H1 (cell line): ENCODE measurements at regions not wholly inside any gene's neighbourhood (a gene's known extent, or its start where the extent isn't known, plus 50 kb on each side); places are given as distances from the start of the nearest gene placed in this dataset.

Experiments
- CTCF ChIA-PET: fragments of 300-600 bp; sonication (Branson Sonifier 250); formaldehyde crosslinking; loops from one replicate; lab custom pipeline; 2021; ENCODE audit not compliant: partially characterized antibody; lab: Charles Lee
- POLR2A ChIA-PET: fragments of 300-600 bp; sonication (Branson Sonifier 250); formaldehyde crosslinking; loops from one replicate; lab custom pipeline; 2021; ENCODE audit warnings: inconsistent platforms; ENCODE audit not compliant: partially characterized antibody; lab: Charles Lee
- DNase-seq, 2 experiments: peaks; one replicate each; pipeline versions ENCODE4 v3.0.0 to v3.0.0-alpha.2; 2010 to 2022; ENCODE audit warnings: low spot score in 2 of 2, low read depth in 1 of 2, mixed read lengths in 1 of 2
- FAIRE-seq: peaks from 2 replicates; lab custom pipeline; 2011; peaks lifted over from hg19 to GRCh38; lab: Jason Lieb, UNC
- H2AFZ ChIP-seq: 2 replicates; pipeline ENCODE4 v1.8.1; 2012; ENCODE audit warnings: low read length, inconsistent platforms
- H2AK5ac ChIP-seq: 2 replicates; pipeline ENCODE4 v1.6.1; 2013; ENCODE audit warnings: low read depth, low read length
- H2BK120ac ChIP-seq: replicated peaks from 2 replicates; pipeline ENCODE3; 2013; ENCODE audit warnings: low read depth, low read length, inconsistent platforms
- H2BK12ac ChIP-seq: 2 replicates; pipeline ENCODE4 v1.6.1; 2013; ENCODE audit warnings: low read depth, low read length
- H2BK15ac ChIP-seq: 2 replicates; pipeline ENCODE4 v1.6.1; 2013; ENCODE audit warnings: low read length
- H2BK20ac ChIP-seq: 2 replicates; pipeline ENCODE4 v1.6.1; 2013; ENCODE audit warnings: low read length
- H2BK5ac ChIP-seq: 2 replicates; pipeline ENCODE4 v1.6.1; 2013; ENCODE audit warnings: low read depth, low read length
- H3K14ac ChIP-seq: 2 replicates; pipeline ENCODE4 v1.6.1; 2013; ENCODE audit warnings: inconsistent platforms; ENCODE audit not compliant: insufficient read length
- H3K18ac ChIP-seq: 2 replicates; pipeline ENCODE4 v1.6.1; 2013; ENCODE audit warnings: low read length; ENCODE audit errors: extremely low read depth
- H3K23ac ChIP-seq: 2 replicates; pipeline ENCODE4 v1.6.1; 2013; ENCODE audit warnings: inconsistent platforms; ENCODE audit not compliant: insufficient read length
- H3K23me2 ChIP-seq: 2 replicates; pipeline ENCODE4 v1.6.1; 2013; ENCODE audit warnings: low read depth, low read length
- H3K27ac ChIP-seq: 2 replicates; pipeline ENCODE4 v1.6.1; 2011; ENCODE audit warnings: low read depth, low read length, inconsistent platforms
- H3K27me3 ChIP-seq, 4 experiments: replicated peaks in 1 of 4; 1 replicate in 1 of 4; 2 replicates in 3 of 4; pipeline versions ENCODE4 v1.6.1 to v1.8.1; 2011 to 2013; ENCODE audit warnings: low read length in 3 of 4, mild to moderate bottlenecking in 3 of 4, inconsistent platforms in 2 of 4, mixed read lengths in 2 of 4, moderate library complexity in 1 of 4; ENCODE audit not compliant: control insufficient read depth in 3 of 4, insufficient read depth in 3 of 4; ENCODE audit errors: extremely low read depth in 1 of 4
- H3K36me3 ChIP-seq, 4 experiments: 2 replicates each; pipeline versions ENCODE4 v1.6.1 to v1.8.1; 2011 to 2013; ENCODE audit warnings: mild to moderate bottlenecking in 4 of 4, low read length in 3 of 4, moderate library complexity in 2 of 4, control low read depth in 1 of 4, inconsistent platforms in 1 of 4; ENCODE audit not compliant: insufficient read depth in 4 of 4, control insufficient read depth in 2 of 4
- H3K4ac ChIP-seq: replicated peaks from 2 replicates; pipeline ENCODE3; 2013; ENCODE audit warnings: low read length, low read depth, mixed read lengths, inconsistent platforms; ENCODE audit not compliant: insufficient read length
- H3K4me1 ChIP-seq, 4 experiments: replicated peaks in 1 of 4; 1 replicate in 1 of 4; 2 replicates in 3 of 4; pipeline versions ENCODE4 v1.6.1 to v1.8.1; 2011 to 2013; ENCODE audit warnings: low read length in 3 of 4, inconsistent platforms in 2 of 4, mixed read lengths in 1 of 4; ENCODE audit not compliant: insufficient read depth in 4 of 4, control insufficient read depth in 3 of 4
- H3K4me2 ChIP-seq, 2 experiments: 2 replicates each; pipeline versions ENCODE4 v1.6.1 to v1.8.1; 2011 to 2013; ENCODE audit warnings: low read depth in 2 of 2, low read length in 2 of 2, control low read depth in 1 of 2, inconsistent platforms in 1 of 2, mild to moderate bottlenecking in 1 of 2; ENCODE audit not compliant: insufficient read depth in 1 of 2
- H3K4me3 ChIP-seq, 4 experiments: fragments of 200-600, 300-600 bp in 1 of 4; sonication (generic), shearing (Covaris generic), sonication (Bioruptor Twin) in 1 of 4; 2 replicates each; pipeline versions ENCODE4 v1.5.1 to v1.8.1; 2011 to 2016; ENCODE audit warnings: low read length in 4 of 4, low read depth in 3 of 4, control low read depth in 2 of 4, inconsistent platforms in 2 of 4, mild to moderate bottlenecking in 2 of 4, mixed read lengths in 1 of 4, moderate library complexity in 1 of 4; ENCODE audit not compliant: insufficient read depth in 2 of 4; ENCODE audit errors: extremely low read depth in 1 of 4
- H3K56ac ChIP-seq: replicated peaks from 2 replicates; pipeline ENCODE3; 2013; ENCODE audit warnings: low read depth, mild to moderate bottlenecking, mixed read lengths, low read length, inconsistent platforms; ENCODE audit not compliant: insufficient read length
- H3K79me1 ChIP-seq: 2 replicates; pipeline ENCODE4 v1.6.1; 2013; ENCODE audit warnings: low read depth, low read length, control low read depth
- H3K79me2 ChIP-seq, 2 experiments: 2 replicates each; pipeline versions ENCODE4 v1.6.1 to v1.8.1; 2012 to 2013; ENCODE audit warnings: low read length in 2 of 2, mild to moderate bottlenecking in 2 of 2, inconsistent platforms in 1 of 2; ENCODE audit not compliant: insufficient read depth in 2 of 2, control insufficient read depth in 1 of 2
- H3K9ac ChIP-seq, 4 experiments: replicated peaks in 1 of 4; 1 replicate in 1 of 4; 2 replicates in 3 of 4; pipeline versions ENCODE4 v1.6.1 to v1.8.1; 2011 to 2013; ENCODE audit warnings: low read depth in 3 of 4, low read length in 3 of 4, control low read depth in 2 of 4, mild to moderate bottlenecking in 2 of 4, moderate library complexity in 2 of 4, inconsistent platforms in 1 of 4; ENCODE audit errors: extremely low read depth in 1 of 4
- H3K9me3 ChIP-seq, 2 experiments: 2 replicates each; pipeline versions ENCODE4 v1.6.1 to v1.8.1; 2012 to 2013; ENCODE audit warnings: mild to moderate bottlenecking in 2 of 2, moderate library complexity in 2 of 2, control low read depth in 1 of 2, inconsistent platforms in 1 of 2, low read depth in 1 of 2, low read length in 1 of 2, mixed read lengths in 1 of 2; ENCODE audit not compliant: insufficient read depth in 2 of 2
- H4K20me1 ChIP-seq, 2 experiments: replicated peaks in 1 of 2; 2 replicates each; pipeline versions ENCODE3 to v1.8.1; 2011 to 2013; ENCODE audit warnings: inconsistent platforms in 2 of 2, low read length in 2 of 2, mild to moderate bottlenecking in 1 of 2; ENCODE audit not compliant: insufficient read depth in 2 of 2, control insufficient read depth in 1 of 2
- H4K5ac ChIP-seq: 2 replicates; pipeline ENCODE4 v1.6.1; 2013; ENCODE audit warnings: low read length, low read depth, mixed read lengths, inconsistent platforms; ENCODE audit not compliant: insufficient read length
- H4K8ac ChIP-seq: 2 replicates; pipeline ENCODE4 v1.8.0; 2013; ENCODE audit warnings: mild to moderate bottlenecking, moderate library complexity, low read length, inconsistent platforms; ENCODE audit not compliant: insufficient read depth; ENCODE audit errors: extremely low read depth
- H4K91ac ChIP-seq: replicated peaks from 2 replicates; pipeline ENCODE3; 2013; ENCODE audit warnings: low read length, mixed read lengths, inconsistent platforms; ENCODE audit not compliant: insufficient read length
- ASH2L ChIP-seq: fragments of 200-600, 300-600 bp; sonication (generic); IDR thresholded peaks from one replicate; pipeline ENCODE4 v1.7.1; 2017; ENCODE audit warnings: low read length
- CTBP2 ChIP-seq: IDR thresholded peaks from 2 replicates; pipeline ENCODE4 v1.7.0; 2011; ENCODE audit warnings: borderline replicate concordance, mild to moderate bottlenecking, moderate library complexity, mixed read lengths, low read length; ENCODE audit not compliant: insufficient read depth, insufficient read length
- EP300 ChIP-seq, 2 experiments: IDR thresholded peaks; 1 replicate in 1 of 2; 2 replicates in 1 of 2; pipeline ENCODE4 v1.6.1; 2011 to 2012; ENCODE audit warnings: low read depth in 2 of 2, low read length in 2 of 2, mild to moderate bottlenecking in 2 of 2, borderline replicate concordance in 1 of 2, inconsistent platforms in 1 of 2, moderate library complexity in 1 of 2
- JUN ChIP-seq: IDR thresholded peaks from 2 replicates; pipeline ENCODE4 v1.6.1; 2011; ENCODE audit warnings: low read depth, mild to moderate bottlenecking, improper control_type of control experiment, low read length
- KDM4A ChIP-seq: IDR thresholded peaks from one replicate; pipeline ENCODE4 v1.7.1; 2012; ENCODE audit warnings: low read depth, mild to moderate bottlenecking, moderate library complexity, low read length, inconsistent platforms; ENCODE audit not compliant: severe bottlenecking
- PHF8 ChIP-seq: fragments of 200-600 bp; sonication (generic); conservative IDR thresholded peaks from 2 replicates; pipeline ENCODE4 v1.7.1; 2012; ENCODE audit warnings: low read depth, mild to moderate bottlenecking, inconsistent platforms, low read length, moderate library complexity
- POU5F1 ChIP-seq: IDR thresholded peaks from 2 replicates; pipeline ENCODE4 v1.6.1; 2011; ENCODE audit warnings: low read depth, mild to moderate bottlenecking, low read length, moderate library complexity
- SIN3A ChIP-seq, 2 experiments: IDR thresholded peaks in 1 of 2; conservative IDR thresholded peaks in 1 of 2; 2 replicates each; pipeline ENCODE4 v1.6.1; 2011 to 2012; ENCODE audit warnings: low read length in 2 of 2, improper control_type of control experiment in 1 of 2, low read depth in 1 of 2, mild to moderate bottlenecking in 1 of 2
- SP4 ChIP-seq: IDR thresholded peaks from 2 replicates; pipeline ENCODE4 v1.6.1; 2012; ENCODE audit warnings: low read length, inconsistent platforms
- TEAD4 ChIP-seq: IDR thresholded peaks from 2 replicates; pipeline ENCODE4 v1.6.1; 2012; ENCODE audit warnings: low read depth, low read length, inconsistent platforms, mixed read lengths
- ZNF274 ChIP-seq: IDR thresholded peaks from 2 replicates; pipeline ENCODE4 v1.7.0; 2012; ENCODE audit warnings: low read length, borderline replicate concordance; ENCODE audit errors: extremely low read depth
- WGBS, 2 experiments: shearing (Covaris generic) in 1 of 2; methylation state at CpG; one replicate each; pipeline versions ENCODE4 v1.1.6 to v1.1.7; 2013 to 2015; ENCODE audit warnings: low lambda C conversion rate in 2 of 2, mixed read lengths in 2 of 2, inconsistent platforms in 1 of 2, low coverage in 1 of 2, missing lambda C conversion rate in 1 of 2; ENCODE audit not compliant: insufficient replicate concordance in 2 of 2, insufficient coverage in 1 of 2, insufficient read length in 1 of 2; ENCODE audit errors: extremely low coverage in 1 of 2, missing lambda C conversion rate in 1 of 2; 5-methylcytosine and 5-hydroxymethylcytosine counted together
- TF ChIP-seq, protein P1 (sequence below): IDR thresholded peaks from 2 replicates; pipeline ENCODE4 v1.6.1; 2012; ENCODE audit warnings: inconsistent platforms

DNA sequence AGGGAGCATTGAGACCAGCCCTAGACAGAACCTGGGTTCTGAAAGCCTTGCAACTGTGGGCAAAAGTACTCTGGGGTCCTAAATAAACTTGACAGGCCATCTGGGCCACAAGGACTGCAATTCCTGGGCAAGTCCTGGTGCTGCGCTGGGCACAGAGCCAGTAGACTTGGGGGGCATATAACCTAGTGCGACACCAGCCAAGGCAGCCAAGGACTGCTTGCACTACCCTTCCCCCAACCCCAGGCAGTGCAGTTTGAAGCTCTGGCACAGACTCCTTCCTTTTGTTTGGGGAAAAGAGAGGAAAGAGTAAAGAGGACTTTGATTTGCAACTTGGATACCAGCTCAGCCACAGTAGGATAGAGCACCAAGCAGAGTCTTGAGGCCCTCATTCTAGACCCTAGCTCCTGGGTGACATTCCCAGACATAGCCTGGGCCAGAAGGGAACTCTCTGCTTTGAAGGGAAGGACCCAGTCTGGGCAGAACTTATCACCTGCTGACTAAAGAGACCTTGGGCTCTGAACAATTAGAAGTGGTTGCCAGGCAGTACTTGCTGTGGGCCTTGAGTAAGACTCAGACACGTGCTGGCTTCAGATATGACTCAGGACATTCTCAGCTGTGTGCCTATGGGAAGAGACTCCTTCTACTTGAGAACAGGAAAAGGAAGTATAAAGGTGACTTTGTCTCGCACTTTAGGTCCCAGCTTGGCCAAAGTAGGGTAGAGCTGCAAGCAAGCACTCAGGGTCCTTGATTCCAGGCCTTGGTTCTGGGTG is 522.8 kb downstream of the GLUD2 start:
- TF ChIP-seq POU5F1 (no peak), CTBP2 (no peak), ZNF274 (no peak), ASH2L (no peak), EP300 (IDR thresholded peaks at IDR 0.05; ENCODE audit: borderline replicate concordance in 1 of 2, low read depth in 2 of 2, low read length in 2 of 2) (no peak), SP4 (no peak), PHF8 (no peak), TEAD4 (no peak), SIN3A (conservative IDR thresholded peaks at IDR 0.05 in 1 of 2, IDR thresholded peaks at IDR 0.05 in 1 of 2; ENCODE audit: low read depth in 1 of 2, low read length in 2 of 2) (no peak), JUN (no peak), KDM4A (no peak)
- TF ChIP-seq, protein P1, sequence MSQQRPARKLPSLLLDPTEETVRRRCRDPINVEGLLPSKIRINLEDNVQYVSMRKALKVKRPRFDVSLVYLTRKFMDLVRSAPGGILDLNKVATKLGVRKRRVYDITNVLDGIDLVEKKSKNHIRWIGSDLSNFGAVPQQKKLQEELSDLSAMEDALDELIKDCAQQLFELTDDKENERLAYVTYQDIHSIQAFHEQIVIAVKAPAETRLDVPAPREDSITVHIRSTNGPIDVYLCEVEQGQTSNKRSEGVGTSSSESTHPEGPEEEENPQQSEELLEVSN, result no peak
- CTCF ChIA-PET, result no interaction called here
- POLR2A ChIA-PET, result no interaction called here
- H3K14ac ChIP-seq, result no peak overlapping the region
- H3K27ac ChIP-seq, result no peak overlapping the region
- no peak overlapping the region for H2BK120ac ChIP-seq
- no peaks in the 10 kb centered on the region for H3K23me2 ChIP-seq
- H3K18ac ChIP-seq, result no peak overlapping the region
- H2BK12ac ChIP-seq, result no peak overlapping the region
- no peak overlapping the region for H3K23ac ChIP-seq
- no peak overlapping the region for H2AK5ac ChIP-seq
- no peak overlapping the region for H2BK15ac ChIP-seq
- no peak overlapping the region for H4K8ac ChIP-seq
- H3K9ac ChIP-seq, result no peak overlapping the region
- no peak overlapping the region for H2BK5ac ChIP-seq
- H2BK20ac ChIP-seq, result no peak overlapping the region
- 90% methylated on average over 4 of the region's 4 CpGs; no CpG with 5 or more reads in 1 of the 2 experiments for WGBS, 2 experiments
- H3K36me3 ChIP-seq, result no peaks in the 10 kb centered on the region
- no peak overlapping the region for H2AFZ ChIP-seq
- no peaks in the 10 kb centered on the region for H3K4me1 ChIP-seq
- H3K4me2 ChIP-seq, result no peak overlapping the region
- no peak for FAIRE-seq
- H4K20me1 ChIP-seq, result no peaks in the 10 kb centered on the region
- H3K4me3 ChIP-seq, result no peak overlapping the region
- no peaks in the 10 kb centered on the region for H3K79me1 ChIP-seq
- no peak for DNase-seq
- H3K79me2 ChIP-seq, result no peaks in the 10 kb centered on the region
- no peak overlapping the region for H3K56ac ChIP-seq
- H3K9me3 ChIP-seq, result no peaks in the 10 kb centered on the region
- no peak overlapping the region for H3K4ac ChIP-seq
- no peak overlapping the region for H4K91ac ChIP-seq
- no peak overlapping the region for H4K5ac ChIP-seq
- no peaks in the 10 kb centered on the region for H3K27me3 ChIP-seq
